ENCODE measurements at regions not wholly inside any gene's neighbourhood (a gene's known extent, or its start where the extent isn't known, plus 50 kb on each side); places are given as distances from the start of the nearest gene placed in this dataset.

DNA sequence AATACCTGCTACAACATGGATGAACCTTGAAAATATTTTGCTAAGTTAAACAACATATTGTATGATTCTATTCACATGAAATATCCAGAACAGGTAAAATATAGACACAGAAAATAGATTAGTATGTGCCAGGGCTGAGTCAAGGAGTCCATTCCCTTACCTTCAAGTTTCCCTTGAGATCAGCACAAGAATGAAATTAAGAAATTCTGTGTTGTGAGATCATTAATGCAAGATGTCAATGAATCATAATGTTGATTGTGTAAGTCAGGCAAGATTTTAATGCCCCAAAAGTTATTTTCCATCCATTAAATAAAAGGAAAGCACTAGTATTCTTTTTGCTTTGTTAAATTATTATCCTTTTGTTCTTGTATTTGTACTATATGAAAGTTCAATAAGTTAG is 139.4 kb downstream of the MRPL39 start:
- TF ChIP-seq POLR2AphosphoS5 (IDR thresholded peaks at IDR 0.05; ENCODE audit: low read depth): no peak
- no peak for TF ChIP-seq CREB1 (CRISPR knock-in tag; IDR thresholded peaks at IDR 0.05; ENCODE audit: low read depth)
- TF ChIP-seq, protein P1, sequence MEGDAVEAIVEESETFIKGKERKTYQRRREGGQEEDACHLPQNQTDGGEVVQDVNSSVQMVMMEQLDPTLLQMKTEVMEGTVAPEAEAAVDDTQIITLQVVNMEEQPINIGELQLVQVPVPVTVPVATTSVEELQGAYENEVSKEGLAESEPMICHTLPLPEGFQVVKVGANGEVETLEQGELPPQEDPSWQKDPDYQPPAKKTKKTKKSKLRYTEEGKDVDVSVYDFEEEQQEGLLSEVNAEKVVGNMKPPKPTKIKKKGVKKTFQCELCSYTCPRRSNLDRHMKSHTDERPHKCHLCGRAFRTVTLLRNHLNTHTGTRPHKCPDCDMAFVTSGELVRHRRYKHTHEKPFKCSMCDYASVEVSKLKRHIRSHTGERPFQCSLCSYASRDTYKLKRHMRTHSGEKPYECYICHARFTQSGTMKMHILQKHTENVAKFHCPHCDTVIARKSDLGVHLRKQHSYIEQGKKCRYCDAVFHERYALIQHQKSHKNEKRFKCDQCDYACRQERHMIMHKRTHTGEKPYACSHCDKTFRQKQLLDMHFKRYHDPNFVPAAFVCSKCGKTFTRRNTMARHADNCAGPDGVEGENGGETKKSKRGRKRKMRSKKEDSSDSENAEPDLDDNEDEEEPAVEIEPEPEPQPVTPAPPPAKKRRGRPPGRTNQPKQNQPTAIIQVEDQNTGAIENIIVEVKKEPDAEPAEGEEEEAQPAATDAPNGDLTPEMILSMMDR (conservative IDR thresholded peaks at IDR 0.05; ENCODE audit: low read depth in 2 of 2): no peak
- TF ChIP-seq EZH2phosphoT487 (IDR thresholded peaks at IDR 0.05; ENCODE audit: unreplicated experiment): no peak
- TF ChIP-seq JUNB (IDR thresholded peaks at IDR 0.05; ENCODE audit: unreplicated experiment): no peak
- TF ChIP-seq EZH2 (IDR thresholded peaks at IDR 0.05; ENCODE audit: low read depth, unreplicated experiment): no peak
- TF ChIP-seq ZNF331 (CRISPR knock-in tag; IDR thresholded peaks at IDR 0.05; ENCODE audit: low read depth): no peak
- TF ChIP-seq, protein P2, sequence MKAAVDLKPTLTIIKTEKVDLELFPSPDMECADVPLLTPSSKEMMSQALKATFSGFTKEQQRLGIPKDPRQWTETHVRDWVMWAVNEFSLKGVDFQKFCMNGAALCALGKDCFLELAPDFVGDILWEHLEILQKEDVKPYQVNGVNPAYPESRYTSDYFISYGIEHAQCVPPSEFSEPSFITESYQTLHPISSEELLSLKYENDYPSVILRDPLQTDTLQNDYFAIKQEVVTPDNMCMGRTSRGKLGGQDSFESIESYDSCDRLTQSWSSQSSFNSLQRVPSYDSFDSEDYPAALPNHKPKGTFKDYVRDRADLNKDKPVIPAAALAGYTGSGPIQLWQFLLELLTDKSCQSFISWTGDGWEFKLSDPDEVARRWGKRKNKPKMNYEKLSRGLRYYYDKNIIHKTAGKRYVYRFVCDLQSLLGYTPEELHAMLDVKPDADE (IDR thresholded peaks at IDR 0.05): no peak
- TF ChIP-seq, protein P3, sequence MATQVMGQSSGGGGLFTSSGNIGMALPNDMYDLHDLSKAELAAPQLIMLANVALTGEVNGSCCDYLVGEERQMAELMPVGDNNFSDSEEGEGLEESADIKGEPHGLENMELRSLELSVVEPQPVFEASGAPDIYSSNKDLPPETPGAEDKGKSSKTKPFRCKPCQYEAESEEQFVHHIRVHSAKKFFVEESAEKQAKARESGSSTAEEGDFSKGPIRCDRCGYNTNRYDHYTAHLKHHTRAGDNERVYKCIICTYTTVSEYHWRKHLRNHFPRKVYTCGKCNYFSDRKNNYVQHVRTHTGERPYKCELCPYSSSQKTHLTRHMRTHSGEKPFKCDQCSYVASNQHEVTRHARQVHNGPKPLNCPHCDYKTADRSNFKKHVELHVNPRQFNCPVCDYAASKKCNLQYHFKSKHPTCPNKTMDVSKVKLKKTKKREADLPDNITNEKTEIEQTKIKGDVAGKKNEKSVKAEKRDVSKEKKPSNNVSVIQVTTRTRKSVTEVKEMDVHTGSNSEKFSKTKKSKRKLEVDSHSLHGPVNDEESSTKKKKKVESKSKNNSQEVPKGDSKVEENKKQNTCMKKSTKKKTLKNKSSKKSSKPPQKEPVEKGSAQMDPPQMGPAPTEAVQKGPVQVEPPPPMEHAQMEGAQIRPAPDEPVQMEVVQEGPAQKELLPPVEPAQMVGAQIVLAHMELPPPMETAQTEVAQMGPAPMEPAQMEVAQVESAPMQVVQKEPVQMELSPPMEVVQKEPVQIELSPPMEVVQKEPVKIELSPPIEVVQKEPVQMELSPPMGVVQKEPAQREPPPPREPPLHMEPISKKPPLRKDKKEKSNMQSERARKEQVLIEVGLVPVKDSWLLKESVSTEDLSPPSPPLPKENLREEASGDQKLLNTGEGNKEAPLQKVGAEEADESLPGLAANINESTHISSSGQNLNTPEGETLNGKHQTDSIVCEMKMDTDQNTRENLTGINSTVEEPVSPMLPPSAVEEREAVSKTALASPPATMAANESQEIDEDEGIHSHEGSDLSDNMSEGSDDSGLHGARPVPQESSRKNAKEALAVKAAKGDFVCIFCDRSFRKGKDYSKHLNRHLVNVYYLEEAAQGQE (IDR thresholded peaks at IDR 0.05; ENCODE audit: unreplicated experiment): no peak
- no peak for TF ChIP-seq STAT1 (IDR thresholded peaks at IDR 0.05; ENCODE audit: unreplicated experiment)
- no peak for TF ChIP-seq ZNF114 (CRISPR knock-in tag; IDR thresholded peaks at IDR 0.05)

Data from GM23338 (cell line).